AG08396 (cell line): ENCODE measurements at regions not wholly inside any gene's neighbourhood (a gene's known extent, or its start where the extent isn't known, plus 50 kb on each side); places are given as distances from the start of the nearest gene placed in this dataset.
"Not testable (repeated sequence)": the region's sequence is repeated elsewhere in the genome, so short reads cannot be mapped to it uniquely, and the experiment has no call there.

Experiments
- DNase-seq: peaks from one replicate; pipeline ENCODE4 v3.0.0; 2012; ENCODE audit warnings: low spot score, mixed read lengths

DNA sequence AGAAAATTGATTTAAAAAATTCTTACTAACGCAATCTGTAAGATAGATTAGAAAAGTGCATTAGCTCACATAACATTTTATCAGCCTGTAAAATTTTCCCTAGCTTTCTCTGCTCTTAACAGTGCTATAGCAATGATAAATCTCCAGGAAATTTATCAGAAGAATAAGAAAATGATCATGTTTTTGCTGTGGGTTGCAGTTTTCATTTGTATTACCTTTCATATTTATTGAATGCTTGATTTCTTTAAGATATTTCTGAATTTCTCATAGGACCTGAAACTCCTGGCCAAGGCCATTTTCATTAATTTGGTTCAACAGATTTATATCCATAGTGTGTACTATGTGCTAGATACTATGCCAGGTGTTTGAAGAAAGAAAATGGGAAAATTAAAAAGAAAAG, 130.3 kb upstream of the STARD13 start:
- DNase-seq = no peak

GRCh38 chr13:33418224-33418953, 132.8 kb upstream of the STARD13 start:
- DNase-seq = not testable (repeated sequence)

DNA sequence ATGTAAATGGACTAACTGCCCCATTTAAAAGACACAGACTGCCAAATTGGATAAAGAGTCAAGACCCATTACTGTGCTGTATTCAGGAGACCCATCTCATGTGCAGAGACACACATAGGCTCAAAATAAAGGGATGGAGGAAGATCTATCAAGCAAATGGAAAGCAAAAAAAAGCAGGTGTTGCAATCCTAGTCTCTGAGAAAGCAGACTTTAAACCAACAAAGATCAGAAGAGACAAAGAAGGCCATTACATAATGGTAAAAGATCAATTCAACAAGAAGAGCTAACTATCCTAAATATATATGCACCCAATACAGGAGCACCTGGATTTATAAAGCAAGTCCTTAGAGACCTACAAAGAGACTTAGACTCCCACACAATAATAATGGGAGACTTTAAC, 134.6 kb upstream of the STARD13 start:
- DNase-seq = not testable (repeated sequence)

DNA sequence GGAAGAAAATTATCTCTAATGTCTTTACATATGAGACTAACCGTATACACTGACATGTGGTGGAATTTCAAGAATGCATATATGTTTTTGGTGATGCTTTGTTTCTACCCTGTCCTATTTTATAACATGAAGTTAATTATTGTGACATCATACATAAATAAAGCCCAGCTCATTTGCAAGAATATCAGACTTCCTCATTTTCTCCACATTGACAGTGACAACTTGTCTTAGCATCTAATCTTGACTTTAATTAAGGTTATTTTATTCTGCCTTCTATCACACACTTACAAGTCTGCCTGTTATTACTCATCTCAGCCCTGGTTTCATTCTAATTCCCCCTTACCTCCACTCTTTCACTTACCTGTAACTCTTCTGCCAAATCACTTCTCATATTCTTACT, 140.6 kb upstream of the STARD13 start:
- DNase-seq = no peak

DNA sequence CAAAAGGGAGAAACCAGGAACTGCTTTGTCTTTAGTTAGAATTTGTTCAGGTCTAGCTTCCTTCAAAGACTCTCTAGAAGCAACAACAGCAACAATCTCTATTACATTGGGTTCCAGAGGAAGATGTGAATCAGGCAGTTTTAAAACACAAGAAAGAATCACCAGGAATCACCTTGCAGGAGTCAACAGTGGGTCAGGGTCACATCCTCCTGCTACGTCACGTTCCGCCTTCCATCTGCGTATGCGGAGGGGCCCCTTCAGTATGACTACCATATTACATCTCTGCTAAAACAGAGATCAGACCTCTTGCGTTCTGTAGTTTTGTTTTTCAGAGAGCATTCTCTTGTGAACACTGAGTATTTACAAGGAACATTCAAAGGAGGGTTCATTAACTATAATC, 147.8 kb upstream of the STARD13 start:
- DNase-seq = no peak

DNA sequence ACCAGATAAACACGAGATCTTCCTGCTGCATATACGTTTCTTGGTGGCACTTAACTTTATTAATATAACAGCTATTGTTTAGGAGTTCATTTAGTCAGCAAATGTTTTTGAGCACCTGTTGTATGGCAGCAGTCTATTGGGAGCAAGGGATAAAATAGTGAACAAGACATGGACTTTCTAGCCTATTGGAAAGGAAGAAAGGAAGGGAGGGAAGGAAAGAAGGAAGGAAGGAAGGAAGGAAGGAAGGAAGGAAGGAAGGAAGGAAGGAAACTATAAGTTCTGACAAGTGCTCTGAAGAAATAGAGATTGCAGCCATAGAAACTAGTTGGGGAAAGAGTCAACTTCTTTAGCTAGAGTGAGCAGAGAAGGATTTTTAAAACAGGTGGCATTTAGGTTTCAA, 149.1 kb upstream of the STARD13 start:
- DNase-seq = no peak

- no peak for DNase-seq
Measured at GRCh38 chr13:33435207-33435606, 149.7 kb upstream of the STARD13 start.

- DNase-seq = no peak
Measured at GRCh38 chr13:33438918-33439317, 153.4 kb upstream of the STARD13 start.

GRCh38 chr13:33441015-33441414, 155.5 kb upstream of the STARD13 start:
- DNase-seq = no peak

GRCh38 chr13:33445024-33445423, 159.5 kb upstream of the STARD13 start:
- no peak for DNase-seq

DNA sequence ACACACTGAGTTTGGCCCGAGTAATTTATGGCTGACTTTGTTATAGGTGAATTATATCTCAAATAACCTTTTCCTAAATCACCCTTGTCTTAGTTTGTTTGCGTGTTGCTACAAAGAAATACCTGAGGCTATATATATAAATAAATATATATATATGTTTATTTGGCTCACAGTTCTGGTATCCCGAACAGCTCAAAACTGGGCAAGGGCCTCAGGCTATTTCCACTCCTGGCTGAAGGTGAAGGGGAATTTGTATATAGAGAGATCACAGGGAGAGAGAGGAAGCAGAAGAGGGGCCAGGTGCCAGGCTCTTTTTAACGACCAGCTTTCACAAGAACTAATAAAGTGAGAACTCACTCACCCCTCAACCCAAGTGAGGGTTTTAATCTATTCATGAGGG, 159.9 kb upstream of the STARD13 start:
- no peak for DNase-seq

DNA sequence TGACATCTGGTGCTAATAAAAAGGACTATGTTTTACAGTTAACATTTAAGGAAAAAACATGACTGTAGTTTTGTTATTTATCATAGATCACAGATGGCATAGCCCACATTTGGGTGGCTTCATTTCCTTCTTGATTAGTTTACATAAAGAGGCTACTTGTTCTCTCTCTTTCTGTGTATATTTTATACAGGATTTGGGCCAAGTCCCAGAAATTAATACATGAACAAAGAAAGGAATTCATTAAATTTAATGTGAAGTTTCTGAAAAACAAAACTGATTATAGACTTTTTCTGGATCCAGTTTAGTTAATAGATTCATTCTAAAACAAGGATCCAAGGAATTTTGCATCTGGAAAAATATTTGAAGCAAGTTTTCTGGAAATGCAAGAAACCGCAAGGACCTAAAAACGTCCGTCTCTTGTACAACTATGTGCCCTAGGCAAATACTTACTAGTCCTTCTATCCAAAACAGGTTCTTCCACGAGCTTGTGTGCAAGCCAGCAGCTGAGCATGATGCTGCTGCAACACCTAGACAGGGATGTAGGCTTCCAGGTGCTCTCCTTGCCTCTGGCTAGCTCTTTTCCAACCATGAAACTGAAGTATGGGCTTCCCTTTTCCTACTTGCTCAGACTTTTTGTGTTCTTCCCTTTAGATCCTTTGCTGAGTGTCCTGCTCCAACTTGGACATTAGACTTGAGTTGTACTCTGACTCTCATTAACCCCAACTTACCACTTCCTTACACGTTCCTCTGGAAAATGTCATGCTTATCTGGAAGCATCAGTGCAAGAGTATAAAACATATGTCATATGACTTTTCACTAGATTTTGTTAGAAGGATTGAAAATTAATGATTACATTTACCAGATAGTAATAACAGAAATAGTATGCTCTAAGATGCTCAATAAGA, 161.5 kb upstream of the STARD13 start:
- DNase-seq = no peak

GRCh38 chr13:33448889-33449288, 163.3 kb upstream of the STARD13 start:
- no peak for DNase-seq

GRCh38 chr13:33450956-33451709, 165.6 kb upstream of the STARD13 start:
- no peak for DNase-seq

DNA sequence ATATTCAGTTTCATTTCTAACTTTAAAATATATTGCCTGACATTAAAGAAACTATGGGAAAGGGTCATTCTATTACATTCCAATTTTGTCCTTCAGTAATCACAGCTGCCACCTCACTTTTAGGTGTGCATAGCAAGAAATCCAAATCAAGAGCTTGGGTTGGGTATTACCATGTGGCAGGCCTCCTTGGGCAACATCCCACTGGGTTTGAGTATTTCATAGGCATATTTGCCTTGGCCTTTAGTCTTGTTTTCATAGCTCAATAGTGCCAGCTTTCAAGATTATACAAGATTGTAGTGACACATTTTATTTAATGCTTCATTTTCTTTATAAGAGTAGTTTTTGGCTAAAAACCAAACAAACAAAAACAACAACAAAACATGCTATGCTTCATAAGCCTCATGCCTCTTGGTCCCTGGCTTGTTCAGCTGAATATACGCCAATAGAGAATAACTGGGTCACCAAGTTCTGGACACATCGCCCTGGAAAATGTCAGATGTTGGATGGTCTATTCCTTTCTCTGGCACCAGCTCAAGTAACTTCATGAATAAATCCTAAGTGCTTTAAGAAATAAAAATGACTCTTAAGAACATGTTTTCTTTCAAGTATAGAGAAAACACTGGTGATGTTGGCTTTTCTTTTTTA, 167.4 kb upstream of the STARD13 start:
- no peak for DNase-seq

GRCh38 chr13:33453936-33454335, 168.4 kb upstream of the STARD13 start:
- DNase-seq = no peak

DNA sequence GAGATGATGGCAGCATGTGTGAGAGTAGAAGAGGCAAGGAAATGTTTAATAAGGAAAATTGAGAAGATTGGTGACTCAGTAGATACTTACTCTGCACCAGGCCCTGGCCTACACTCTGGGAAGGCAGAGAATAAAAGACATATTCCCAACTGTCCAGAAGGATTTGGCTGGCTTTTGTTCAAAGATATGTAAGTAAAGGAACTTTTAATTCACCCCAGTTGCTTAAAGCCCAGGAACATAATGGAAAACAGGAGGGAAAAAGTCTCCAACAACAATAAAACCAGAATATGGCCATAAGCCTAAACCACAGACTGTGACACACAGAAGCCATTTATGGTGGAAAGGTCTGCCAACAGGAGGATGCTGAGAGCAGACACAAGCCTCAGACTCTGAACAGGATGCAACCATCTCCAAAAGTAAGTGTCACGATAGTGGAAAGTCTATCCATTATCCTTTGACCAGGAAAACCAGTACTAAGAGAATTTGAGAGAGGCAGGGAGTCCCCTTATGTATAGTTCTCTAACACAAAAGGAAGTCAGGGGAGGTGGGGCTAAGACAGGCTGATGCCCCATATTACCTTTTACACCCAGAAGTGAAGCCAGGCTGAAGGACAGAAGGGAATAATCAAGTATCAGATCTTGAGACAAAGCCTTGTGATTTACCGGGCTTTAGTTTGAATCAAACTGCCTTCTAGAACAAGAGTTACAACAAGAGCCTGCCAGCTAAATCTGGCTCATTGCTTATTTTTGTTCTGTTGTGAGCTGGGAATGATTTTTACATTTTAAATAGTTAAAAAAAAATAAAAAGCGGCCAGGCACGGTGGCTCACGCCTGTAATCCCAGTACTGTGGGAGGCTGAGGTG, 169.5 kb upstream of the STARD13 start:
- no peak for DNase-seq

DNA sequence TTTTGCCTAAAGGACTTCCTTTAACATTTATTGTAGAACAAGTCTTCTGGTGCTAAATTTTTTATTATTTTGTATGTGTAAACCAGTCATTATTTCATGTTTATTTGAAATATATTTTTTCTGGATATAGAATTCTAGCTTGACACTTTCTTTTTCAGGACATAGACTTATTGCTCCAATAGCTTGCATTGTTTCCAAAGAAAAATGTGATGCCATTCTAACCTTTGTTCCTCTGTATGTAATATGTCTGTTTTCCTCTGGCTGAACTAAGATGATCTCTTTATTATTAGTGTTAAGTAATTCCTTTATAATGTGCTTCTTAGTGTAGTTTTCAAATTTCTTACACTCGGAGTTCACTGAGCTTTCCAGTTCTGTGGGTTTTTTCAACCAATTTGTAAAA, 174.1 kb upstream of the STARD13 start:
- no peak for DNase-seq

DNA sequence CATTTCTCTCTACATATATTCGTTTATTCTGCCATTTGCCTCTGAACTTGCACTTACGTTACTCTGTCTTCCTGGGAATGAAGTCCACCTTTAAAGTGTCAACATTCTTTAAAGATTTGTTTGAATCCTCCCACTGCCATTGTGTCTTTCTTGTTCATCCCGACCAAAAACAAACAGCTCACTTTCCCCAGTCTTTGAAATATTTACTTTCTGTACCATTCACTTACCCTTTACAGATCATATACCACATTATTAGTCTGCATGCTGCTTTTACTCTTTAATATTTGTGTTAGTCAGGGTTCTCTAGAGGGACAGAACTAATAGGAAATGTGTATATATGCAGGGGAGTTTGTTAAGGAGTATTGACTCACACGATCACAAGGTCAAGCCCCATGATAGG, 176.6 kb upstream of the STARD13 start:
- DNase-seq = no peak

DNA sequence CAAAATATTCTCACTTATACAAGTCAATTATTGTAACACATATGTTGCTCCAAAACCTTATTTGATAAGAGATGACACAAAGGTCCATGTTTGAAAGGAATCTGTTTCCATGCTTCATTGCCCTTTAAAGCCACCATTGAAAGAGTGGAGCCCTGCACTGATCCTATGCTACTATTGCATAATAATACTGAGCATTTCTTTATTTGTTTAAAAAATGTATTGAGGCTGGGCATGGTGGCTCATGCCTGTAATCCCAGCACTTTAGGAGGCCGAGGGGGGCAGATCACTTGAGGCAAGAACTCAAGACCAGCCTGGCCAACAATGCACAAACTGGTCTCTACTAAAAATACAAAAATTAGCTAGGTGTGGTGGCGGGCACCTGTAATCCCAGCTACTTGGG, 178.8 kb upstream of the STARD13 start:
- DNase-seq = no peak

- no peak for DNase-seq
Measured at GRCh38 chr13:33466262-33466661, 180.7 kb upstream of the STARD13 start.
